ENCODE measurements at regions not wholly inside any gene's neighbourhood (a gene's known extent, or its start where the extent isn't known, plus 50 kb on each side); places are given as distances from the start of the nearest gene placed in this dataset.
"Not testable (repeated sequence)": the region's sequence is repeated elsewhere in the genome, so short reads cannot be mapped to it uniquely, and the experiment has no call there.

DNA sequence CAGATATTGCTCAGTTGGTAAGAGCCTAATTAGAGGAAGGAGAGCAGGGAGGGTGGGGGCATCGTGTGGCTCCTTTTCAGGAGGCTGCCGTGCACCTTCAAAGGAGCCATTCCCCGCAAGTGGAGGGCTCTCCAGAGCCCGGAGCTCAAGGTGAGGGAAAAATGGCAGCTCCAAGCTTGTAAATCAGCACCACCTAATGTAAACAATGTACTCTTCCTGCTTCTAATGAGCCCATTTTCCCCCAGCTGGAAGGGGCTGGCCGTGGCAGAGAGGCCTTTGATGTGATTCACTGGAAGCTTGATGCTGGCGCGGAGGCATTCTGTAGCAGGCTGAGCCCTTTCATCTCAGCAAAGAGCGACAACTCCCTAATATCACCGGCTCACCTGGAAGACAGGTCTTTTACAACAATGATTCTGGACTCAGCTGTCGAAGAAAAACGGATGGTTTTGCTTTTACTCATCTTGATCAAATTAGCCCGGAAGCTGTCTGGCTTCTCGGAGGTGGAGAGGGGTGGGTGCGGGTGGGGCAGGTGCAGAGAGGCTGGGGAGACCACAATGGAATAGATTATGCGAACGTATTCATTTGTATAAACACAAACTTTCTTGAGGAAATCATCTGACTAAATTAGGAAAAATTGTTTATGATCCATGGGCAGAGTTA is 112.5 kb downstream of the RRAGC start:
- DNase-seq, result no peak

DNA sequence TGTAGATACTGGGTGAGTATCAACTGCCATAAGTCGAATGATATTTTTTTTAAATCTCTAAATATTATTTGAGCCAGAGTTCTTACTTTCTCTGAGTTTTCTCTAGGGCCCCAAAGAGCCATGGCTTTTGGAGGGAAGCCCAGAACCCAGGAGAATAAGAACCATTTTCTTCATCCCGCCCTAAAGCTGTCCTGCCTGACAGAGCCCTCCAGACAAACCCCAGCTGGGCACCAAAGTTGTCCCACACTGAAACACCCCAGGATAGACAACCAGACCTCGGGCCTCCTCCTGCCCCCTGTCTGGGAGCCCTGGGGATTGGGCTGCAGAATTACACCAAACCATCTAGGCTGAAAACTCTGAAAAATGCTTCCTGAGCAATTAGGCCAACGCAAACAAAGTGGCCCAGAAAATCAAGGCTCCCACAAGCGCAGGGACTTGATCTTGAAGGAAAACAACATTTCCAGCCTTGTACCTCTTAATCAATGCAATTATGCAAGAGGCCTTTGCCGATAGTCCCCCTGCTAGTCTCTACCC is 113.1 kb downstream of the RRAGC start:
- no peak for DNase-seq

DNA sequence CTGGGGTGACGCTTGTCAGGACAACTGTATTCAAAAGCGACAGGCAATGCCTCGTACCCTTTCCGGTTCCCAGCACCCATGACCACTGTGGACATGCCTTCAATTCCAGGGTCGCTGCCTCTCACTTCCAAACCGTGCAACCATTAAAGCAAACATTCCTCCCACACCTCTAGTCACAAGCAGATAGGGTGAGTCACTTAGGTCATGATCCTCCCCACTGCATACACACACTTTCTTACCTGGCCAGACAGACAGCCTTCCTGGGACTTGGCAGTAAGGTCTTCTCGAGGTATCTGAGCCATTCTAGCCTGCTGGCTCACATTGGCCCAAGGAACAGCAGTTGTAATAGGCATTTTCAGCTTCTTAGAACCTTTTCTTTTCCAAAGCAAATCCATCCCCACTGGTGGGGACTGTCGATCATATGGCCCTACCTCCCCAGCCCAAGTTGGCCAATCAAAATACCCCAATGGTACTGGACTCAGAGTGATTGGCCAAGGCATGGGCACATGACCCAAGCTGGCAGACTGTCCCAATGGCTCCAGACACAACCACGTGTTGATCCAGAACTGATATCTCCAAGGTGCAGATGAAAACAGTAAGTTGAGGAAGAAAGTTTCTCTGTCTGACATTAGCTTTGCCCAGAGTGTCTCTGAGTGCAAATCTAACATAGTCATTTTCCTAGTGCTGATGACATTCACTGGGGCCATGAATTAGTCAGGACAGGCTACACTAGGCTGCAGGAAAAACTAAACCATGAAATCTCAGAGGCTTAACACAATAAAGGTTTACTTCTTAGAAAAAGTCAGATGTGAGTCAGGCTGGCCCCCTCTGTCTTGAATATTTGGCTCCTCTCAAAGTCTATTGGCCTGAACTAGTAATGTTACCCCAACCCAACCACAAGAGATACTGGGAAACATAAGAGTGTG is 113.8 kb downstream of the RRAGC start:
- no peak for DNase-seq

DNA sequence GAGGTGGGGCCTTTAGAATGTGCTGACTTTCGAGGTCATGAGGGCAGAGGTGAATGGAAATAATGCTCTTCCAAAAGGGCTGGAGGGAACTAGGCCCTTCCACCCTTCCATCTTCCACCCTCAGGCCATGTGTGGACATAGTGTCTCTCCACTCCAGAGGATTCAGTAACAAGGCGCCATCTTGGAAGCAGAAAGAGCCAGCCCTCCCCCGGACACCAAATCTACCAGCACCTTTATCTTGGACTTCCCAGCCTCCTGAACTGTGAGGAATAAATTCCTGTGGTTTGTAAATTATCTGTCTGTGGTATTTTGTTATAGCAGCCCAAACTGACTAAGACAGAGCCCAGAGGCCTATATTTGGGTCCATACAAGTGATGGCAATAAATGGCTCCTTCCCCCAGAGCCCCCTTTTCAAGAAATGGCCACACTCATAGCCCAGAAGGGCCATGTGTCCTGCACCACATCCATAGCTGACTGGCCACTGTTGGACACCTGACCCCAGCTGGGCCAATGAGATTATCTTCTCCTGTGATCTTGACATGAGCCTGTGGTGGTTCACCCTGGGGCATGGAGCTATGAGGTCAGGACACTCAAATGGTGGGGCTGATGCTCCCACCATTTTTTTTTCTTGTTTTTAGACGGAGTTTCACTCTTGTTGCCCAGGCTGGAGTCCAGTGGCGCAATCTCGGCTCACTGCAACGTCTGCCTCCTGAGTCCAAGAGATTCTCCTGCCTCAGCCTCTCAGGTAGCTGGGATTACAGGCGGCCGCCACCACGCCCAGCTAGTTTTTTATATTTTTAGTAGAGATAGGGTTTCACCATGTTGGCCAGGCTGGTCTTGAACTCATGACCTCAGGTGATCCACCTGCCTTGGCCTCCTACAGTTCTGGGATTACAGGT is 114.9 kb downstream of the RRAGC start:
- DNase-seq, result no peak

DNA sequence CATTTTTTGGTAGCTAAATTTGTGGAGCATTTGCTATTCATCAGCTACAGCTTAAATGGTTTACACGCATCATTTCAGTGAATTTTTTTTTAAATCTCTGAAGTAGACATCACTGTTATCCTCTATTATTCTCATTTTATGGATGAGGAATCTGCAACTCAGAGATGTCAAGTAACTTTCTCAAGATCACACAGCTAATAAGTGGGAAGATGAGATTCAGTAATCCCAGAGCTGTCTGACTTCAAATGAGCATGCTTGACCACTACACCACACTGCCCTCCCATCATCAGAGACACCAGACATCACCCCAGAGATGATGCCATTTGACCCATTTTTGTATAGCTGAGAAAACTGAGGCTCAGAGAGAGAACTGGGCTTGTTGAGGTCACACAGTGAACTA is 116.4 kb downstream of the RRAGC start:
- no peak for DNase-seq

DNA sequence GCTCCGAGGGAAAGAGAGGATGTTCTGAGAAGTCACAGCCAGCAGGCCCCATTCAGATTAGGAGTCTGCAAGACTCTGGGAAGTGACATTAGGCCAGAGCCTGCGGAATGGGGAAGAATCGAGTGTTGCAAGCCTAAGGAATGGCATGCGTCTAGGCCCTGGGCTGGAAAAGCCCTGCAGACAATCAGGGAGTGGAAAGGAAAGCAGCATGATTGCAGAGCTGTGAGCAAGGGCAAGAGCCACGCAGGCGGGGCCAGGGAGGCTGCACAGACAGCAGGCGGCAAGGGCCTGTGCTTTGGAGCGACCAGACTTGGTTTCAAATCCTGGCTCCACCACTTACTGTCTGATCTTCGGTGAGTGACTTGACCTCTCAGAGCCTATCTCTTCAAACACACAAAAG is 118.2 kb downstream of the RRAGC start:
- no peak for DNase-seq

DNA sequence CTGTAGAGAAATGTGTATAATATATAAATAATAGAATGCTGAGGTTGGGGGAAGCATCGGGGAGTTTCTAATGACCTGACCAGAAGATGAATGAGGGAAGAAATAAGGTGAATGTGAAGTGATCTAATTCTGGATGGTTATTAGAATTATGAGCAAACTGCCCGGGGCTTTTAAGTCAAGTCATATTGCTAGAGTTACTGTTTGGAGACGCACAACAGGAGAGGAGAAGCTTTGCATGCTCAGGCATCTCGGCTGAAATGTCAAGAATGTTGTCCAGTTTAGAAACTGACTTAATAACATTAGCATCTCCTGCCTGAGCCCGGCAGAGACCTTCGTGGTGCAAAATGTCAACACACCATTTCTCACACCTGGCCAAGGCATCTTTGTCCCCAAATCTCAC is 119.1 kb downstream of the RRAGC start:
- no peak for DNase-seq

DNA sequence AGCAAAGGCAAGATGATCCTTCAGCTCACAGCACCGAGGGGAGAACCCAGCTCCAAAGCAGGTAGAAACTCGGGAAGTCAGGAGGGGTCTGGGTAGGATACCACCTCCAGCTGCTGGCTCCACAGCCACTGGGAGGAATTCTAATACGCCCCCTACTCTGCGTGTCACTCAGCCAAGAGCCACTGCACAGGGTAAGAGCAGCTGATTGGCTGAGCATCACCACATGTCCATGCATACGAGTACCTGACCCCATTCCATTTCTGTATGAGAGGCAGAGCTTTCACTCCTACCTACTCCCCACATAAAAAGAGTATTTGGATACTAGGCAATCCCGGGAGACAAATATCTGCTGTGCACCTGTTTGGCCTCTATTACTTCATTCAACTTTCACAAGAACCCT is 121.4 kb downstream of the RRAGC start:
- DNase-seq, result no peak

DNA sequence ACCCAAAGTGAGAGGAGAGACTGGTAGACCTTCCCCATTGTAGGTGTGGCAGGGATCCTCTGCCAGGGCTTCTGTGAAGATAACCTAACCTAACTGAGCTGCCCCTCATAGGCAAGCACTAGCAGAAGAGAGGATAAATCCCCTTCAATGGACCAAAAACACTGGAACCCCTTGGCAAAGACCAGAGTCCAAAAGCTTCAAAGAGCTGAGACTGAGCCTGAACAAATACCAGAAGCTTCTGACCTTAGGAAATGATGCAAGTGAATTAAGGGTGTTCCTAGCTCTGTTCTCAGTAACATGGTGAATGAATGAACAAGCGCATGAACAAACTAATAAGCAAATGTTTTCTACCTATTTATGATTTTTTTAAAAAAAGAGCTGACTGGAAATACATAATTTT is 123.2 kb downstream of the RRAGC start:
- no peak for DNase-seq

DNA sequence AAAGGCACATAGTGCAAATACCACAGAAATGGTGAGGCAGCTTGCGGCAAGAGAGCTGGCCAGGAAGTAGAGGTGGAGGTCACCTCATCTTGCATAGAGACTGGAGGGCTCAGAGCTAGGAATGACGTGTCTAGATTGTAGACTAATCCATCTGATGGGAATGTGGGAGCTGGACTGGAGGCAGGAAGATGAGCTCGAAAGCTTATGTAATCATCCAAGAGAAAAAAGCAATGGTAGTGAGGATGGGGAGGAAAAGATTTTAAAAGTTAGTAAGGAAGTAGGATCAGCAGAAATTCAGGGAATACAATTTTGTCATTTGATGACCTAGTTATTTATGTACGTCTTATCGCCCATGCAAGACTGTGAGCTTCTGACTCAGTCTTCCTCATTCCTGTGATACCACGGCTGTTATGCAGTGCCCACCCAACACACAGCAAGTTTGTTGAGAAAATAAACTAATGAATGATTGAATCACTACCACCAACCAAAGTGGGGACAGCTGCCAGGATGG is 123.9 kb downstream of the RRAGC start:
- no peak for DNase-seq

DNA sequence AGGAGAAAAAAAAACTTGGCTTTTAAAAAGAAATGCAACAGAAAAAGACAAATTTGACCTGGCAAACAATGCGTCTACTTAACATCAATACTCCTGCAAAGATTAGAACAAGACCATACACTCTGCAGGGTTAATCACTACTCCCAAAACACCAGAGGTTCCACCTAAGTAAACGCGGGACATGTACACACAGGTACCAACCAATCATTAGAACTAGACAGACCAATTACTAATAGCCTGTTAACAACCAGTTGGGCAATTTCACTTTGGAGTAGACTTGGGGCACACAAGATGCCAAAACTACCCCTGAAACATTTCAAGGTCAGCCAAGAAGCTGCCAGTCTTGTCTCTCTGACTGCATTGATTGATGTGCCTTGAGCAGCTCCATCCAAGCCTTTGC is 125.8 kb downstream of the RRAGC start:
- DNase-seq, result no peak

DNA sequence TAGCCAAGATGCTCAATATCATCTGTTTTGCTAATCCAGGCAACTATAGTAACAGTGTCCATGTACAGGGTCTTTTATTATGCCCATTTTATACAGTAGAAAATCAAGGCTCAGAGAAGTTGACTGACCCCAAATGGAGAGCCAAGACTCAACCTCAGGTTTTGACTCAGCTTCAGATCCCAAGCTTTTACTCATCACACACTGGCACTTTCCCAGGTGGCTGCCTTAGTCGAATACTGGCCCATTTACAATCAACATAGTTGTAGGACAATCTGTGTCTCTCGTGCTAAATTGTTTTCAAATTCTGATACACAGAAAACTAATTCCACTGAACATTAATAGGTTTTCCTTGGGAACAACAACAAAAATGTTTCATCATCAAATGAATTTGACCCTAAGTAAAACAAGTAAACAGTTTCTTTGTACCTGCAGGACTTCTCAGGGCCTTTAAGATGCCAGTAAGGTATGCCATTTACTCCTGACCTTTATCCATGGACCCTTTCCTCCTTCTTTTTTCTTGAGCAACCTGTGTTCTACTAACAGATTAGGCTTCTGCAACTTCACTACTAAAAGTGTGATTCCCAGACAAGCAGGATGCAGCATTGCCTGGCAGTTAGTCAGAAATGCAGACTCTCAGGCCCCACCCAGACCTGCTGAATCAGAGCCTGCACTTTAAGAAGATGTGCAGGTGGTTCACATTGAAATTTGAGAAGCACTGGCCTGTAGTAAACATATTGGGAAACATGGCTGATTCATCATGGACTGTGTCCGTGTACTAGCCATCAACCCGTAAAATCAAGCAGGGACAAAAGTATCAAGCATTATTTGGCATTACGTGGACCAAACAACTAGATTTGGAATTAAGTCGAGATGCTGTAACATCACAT is 128.8 kb downstream of the RRAGC start:
- DNase-seq, result no peak

DNA sequence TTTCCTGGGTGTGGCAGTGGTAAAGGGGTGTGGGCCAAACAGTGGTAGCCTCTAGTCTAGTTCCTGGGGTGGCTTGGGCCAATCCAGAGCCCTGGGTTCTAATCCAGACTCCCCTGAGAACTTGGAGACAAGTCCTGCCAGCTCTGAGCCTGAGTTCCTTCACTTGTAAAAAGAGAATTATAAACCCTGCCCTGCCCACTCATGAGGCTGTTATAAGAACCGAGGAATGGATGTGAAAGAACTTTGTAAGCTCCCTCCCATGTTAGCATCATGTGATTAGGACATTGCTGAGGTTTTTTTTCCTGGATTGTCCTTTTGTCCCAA is 131.0 kb downstream of the RRAGC start:
- no peak for DNase-seq

DNA sequence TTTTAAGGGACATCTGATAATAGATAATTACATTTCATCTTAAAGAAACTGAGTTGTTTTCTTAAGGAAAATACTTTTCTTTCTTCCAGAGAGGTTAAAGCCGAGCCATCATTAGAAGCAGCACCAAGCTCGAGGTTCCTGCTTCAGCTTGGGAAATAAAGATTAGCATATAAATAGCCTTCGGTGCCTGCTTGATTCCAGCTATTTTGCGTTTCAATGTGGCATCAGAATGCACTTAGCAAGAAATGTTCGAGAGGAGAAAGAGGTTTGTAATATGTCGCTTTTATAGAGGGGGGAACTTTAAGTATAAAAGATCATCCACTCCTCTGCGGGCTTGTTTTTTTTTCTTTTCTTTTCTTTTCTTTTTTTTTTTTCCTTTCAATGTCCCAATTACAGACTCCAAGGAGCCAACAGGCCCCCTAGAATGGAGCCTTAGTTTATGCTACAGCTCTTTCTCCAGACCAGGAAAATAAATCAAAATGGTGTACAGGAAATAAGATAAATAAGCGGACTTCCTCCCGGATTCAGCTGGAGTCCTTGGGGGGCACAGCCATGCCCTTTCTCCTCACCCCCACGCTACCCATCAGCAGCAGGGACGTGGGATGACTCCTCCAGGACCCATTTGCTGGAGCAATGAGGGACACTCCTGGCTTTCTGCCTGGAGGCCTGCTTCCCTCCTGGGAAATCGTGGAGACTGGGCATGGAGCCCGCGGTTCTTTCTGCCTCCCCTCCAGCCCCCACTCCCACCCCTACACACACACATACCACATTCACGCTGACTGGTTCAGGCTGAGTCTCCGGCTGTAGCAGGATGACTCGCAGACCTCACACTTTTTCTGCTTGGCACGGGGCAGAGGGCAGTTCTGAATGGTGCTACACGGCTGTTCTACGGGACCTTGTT is 131.6 kb downstream of the RRAGC start:
- DNase-seq, result no peak

DNA sequence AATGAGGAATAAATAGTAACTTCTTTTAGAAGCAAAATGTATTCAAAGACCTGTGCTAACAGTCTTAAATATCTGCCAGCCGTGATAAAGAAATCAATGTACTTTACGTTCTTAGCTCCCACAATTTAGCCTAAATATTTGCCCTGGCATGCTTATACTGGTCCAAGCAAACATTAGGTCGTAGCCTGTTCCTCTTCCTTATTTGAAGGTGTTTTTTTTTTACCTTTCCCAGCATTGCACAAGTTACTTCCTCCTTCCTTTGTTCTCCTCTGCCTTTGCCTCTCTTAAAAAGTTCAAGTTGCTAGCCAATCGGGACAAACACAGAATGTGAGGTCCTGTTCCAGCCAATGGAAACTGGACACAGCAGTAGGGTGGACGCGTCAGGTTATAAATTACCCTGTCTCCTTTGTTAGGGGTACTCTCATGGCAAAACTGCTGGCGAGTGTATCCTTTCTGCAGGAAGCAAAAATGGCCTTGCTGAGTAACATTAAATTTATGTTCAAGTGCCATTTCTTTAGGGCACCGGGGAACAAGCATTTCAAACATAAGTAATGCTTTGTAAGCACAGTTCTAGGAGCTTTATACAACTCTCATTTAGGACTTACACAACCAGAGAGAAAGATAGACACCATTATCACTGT is 134.1 kb downstream of the RRAGC start:
- not testable (repeated sequence) for DNase-seq

DNA sequence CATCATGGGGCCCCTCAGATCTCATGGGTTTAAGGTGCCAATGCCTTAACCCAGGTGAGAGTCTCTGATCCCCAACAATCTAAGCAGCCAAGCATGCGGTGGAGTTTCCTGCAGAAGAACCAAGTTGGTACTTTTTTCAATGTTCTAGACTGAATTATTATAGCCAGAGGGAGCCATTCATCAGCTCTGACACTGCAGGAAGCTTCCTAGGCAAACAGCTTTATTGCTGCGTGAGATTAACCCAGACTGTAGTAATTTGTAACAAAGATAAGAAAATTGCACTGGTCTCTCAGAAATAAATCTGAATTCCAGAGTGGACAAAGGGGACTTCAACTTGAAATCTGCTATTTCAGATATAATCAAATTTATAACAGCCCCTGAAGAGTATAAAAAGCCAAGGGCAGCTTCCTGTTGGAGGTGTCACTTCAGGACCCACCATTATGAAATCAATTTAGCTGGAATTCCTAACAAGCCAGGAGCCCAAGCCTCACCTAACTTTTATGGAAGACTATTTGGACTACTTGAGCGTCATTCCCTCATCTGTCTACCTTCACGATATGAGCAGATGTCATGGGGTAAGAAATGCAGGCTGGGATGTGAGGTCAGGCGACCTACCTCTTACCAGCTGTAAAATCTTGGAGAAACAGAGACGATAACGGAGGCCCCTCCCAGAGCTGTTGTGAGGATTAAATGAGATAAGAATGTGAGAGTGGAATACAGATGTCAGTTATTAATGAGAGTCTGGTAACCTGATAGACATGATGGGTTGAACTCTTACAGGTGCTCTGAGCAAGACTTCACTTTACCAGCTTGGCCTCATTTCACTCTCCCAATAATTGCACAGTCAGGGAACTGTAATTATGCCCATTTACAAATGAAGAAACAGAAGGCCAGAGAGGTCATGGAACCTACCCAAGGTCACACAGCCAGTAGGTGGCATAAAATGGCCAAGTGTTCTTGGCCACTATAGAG is 135.1 kb downstream of the RRAGC start:
- no peak for DNase-seq

DNA sequence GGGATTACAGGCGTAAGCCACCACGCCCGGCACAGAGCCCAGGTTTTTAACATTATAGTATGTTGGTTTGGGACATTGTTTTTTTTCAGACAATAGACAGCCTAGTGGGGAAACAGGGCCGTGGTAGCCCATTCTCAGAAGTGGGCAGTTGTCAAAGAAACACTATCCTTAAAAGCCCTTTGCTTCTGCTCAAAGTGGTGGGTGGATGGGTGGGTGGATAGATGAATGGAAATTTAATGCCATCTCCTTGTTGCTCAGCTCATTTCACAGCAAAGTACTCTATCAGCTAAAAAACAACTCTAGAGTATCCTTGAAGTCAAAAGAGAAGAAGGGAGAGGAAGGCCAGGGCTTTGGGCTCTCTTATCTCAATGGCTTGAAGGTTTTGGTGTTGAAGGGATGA is 137.8 kb downstream of the RRAGC start:
- DNase-seq, result no peak

DNA sequence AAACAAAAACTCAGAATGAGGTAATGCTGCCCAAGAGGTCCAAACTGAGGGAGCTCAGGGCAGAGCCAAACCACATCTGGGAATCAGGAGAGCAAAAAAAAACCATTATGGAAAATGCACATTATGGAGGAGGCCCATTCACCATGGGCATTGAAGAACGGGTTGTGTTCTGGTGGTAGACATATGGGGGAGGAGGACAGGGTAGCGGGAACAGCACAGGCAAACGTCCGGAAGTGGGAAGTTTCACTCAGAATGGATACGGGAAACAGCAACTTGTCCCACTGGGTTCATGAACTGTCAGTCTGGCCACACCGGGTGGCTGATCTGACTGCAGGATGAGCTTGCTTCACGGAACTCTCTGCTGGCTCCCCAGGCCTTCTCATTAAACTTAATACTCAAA is 139.7 kb downstream of the RRAGC start:
- DNase-seq, result no peak

DNA sequence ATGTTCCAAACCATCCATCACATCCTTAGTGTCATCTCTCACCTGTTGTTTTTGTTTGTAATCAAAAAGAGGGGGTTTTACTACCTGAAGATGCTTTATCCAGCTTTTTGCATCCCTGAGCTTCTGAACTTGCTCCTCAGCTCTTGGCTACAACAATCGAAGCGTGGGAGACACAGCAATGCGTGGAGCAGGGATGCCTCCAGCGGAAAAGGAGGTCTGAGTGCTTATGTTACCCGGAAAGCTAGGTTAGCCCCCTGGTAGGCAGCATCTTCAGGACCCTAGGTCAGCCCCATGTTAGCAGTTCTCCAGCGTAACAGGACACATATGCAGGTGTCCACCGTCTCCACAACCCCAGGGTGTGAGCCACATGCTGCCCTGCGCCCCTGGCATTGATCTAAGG is 141.5 kb downstream of the RRAGC start:
- DNase-seq, result no peak
